ENCODE measurements at regions not wholly inside any gene's neighbourhood (a gene's known extent, or its start where the extent isn't known, plus 50 kb on each side); places are given as distances from the start of the nearest gene placed in this dataset.

GRCh38 chr18:39781565-39781964 lies 2173.5 kb upstream of the PIK3C3 start:
- no peak for TF ChIP-seq CTCF (IDR thresholded peaks at IDR 0.05)
- no peak for TF ChIP-seq POLR2A (IDR thresholded peaks at IDR 0.05)
- TF ChIP-seq POLR2AphosphoS5 (IDR thresholded peaks at IDR 0.05) = no peak
